ENCODE measurements at regions not wholly inside any gene's neighbourhood (a gene's known extent, or its start where the extent isn't known, plus 50 kb on each side); places are given as distances from the start of the nearest gene placed in this dataset.
A peak's percentile ranks its signal among the peaks of the same experiment; 100 is the strongest.

GRCh38 chr10:131448883-131449282 is 137.4 kb upstream of the TCERG1L start:
- no peak for DNase-seq (ENCODE audit: low read depth)
- no peak for TF ChIP-seq CTCF (IDR thresholded peaks at IDR 0.05; ENCODE audit: insufficient read depth, low read length, poor library complexity, severe bottlenecking)

GRCh38 chr10:131450216-131450765 is 138.8 kb upstream of the TCERG1L start:
- no peak for DNase-seq (ENCODE audit: low read depth)
- no peak for TF ChIP-seq CTCF (IDR thresholded peaks at IDR 0.05; ENCODE audit: insufficient read depth, low read length, poor library complexity, severe bottlenecking)
- Histone ChIP-seq H3K4me3 (ENCODE audit: low read depth, low read length) (no peak overlapping the region), H3K36me3 (ENCODE audit: control insufficient read depth, insufficient read depth, low read length) (no peaks in the 10 kb centered on the region), H3K27me3 (ENCODE audit: control insufficient read depth, insufficient read depth, low read length) (peaks cover 13% of the 10 kb centered on the region)

More at GRCh38 chr10:131448883-131449282, 137.4 kb upstream of the TCERG1L start:
- Histone ChIP-seq H3K27me3 (ENCODE audit: control insufficient read depth, insufficient read depth, low read length) (peaks cover 11% of the 10 kb centered on the region), H3K36me3 (ENCODE audit: control insufficient read depth, insufficient read depth, low read length) (no peaks in the 10 kb centered on the region), H3K4me3 (ENCODE audit: low read depth, low read length) (no peak overlapping the region)

- Histone ChIP-seq H3K36me3 (ENCODE audit: control insufficient read depth, insufficient read depth, low read length) (no peaks in the 10 kb centered on the region), H3K27me3 (ENCODE audit: control insufficient read depth, insufficient read depth, low read length) (peaks cover 13% of the 10 kb centered on the region), H3K4me3 (ENCODE audit: low read depth, low read length) (no peak overlapping the region)
- DNase-seq (ENCODE audit: low read depth), result no peak
- TF ChIP-seq CTCF (IDR thresholded peaks at IDR 0.05; ENCODE audit: insufficient read depth, low read length, poor library complexity, severe bottlenecking), result no peak
These were observed 140.0 kb upstream of the TCERG1L start for GRCh38 chr10:131451407-131452015.

- Histone ChIP-seq H3K36me3 (ENCODE audit: control insufficient read depth, insufficient read depth, low read length) (no peaks in the 10 kb centered on the region), H3K4me3 (ENCODE audit: low read depth, low read length) (no peak overlapping the region), H3K27me3 (ENCODE audit: control insufficient read depth, insufficient read depth, low read length) (peaks cover 13% of the 10 kb centered on the region)
- no peak for TF ChIP-seq CTCF (IDR thresholded peaks at IDR 0.05; ENCODE audit: insufficient read depth, low read length, poor library complexity, severe bottlenecking)
- no peak for DNase-seq (ENCODE audit: low read depth)
These were observed 141.6 kb upstream of the TCERG1L start for GRCh38 chr10:131452926-131453720.

GRCh38 chr10:131453721-131454634 is 142.5 kb upstream of the TCERG1L start:
- H3K36me3 ChIP-seq (ENCODE audit: control insufficient read depth, insufficient read depth, low read length), result no peaks in the 10 kb centered on the region
- H3K4me3 ChIP-seq (ENCODE audit: low read depth, low read length), result no peak overlapping the region
- DNase-seq (ENCODE audit: low read depth), result no peak
- peak; percentile 74 for TF ChIP-seq CTCF (IDR thresholded peaks at IDR 0.05; ENCODE audit: insufficient read depth, low read length, poor library complexity, severe bottlenecking)
- peaks cover 13% of the 10 kb centered on the region for H3K27me3 ChIP-seq (ENCODE audit: control insufficient read depth, insufficient read depth, low read length)

Measured in kidney epithelial cell (primary cell).